Esophagus squamous epithelium (tissue), 5 donors: ENCODE measurements at regions not wholly inside any gene's neighbourhood (a gene's known extent, or its start where the extent isn't known, plus 50 kb on each side); places are given as distances from the start of the nearest gene placed in this dataset.

Experiments used
- DNase-seq: peaks from one replicate; lab custom pipeline; 2025; lab: John Stamatoyannopoulos, UW
- H3K27ac ChIP-seq, 4 donors: fragments of 200-600 bp; sonication (generic); one replicate each; pipeline ENCODE4 v1.5.1; 2016 to 2019; ENCODE audit warnings: mild to moderate bottlenecking in 1 of 4
- H3K27me3 ChIP-seq, 4 donors: fragments of 200-600 bp; sonication (generic); 1 replicate in 3 of 4; 2 replicates in 1 of 4; pipeline versions ENCODE4 v1.5.1 to v1.6.0; 2017 to 2021; ENCODE audit warnings: antibody characterized with exemption in 1 of 4
- H3K36me3 ChIP-seq, 3 donors: fragments of 200-600 bp; sonication (generic); one replicate each; pipeline ENCODE4 v1.5.1; 2016 to 2019
- H3K4me1 ChIP-seq, 3 donors: fragments of 200-600 bp; sonication (generic); one replicate each; pipeline ENCODE4 v1.5.1; 2017 to 2019
- H3K4me3 ChIP-seq, 4 donors: fragments of 200-600 bp; sonication (generic); 1 replicate in 3 of 4; 2 replicates in 1 of 4; pipeline ENCODE4 v1.5.1; 2016 to 2019; ENCODE audit warnings: mild to moderate bottlenecking in 2 of 4, moderate library complexity in 1 of 4
- H3K9me3 ChIP-seq, 3 donors: fragments of 200-600 bp; sonication (generic); one replicate each; pipeline ENCODE4 v1.5.1; 2016 to 2019
- CTCF ChIP-seq, 6 experiments: fragments of 450-650 bp in 4 of 6; fragments of 200-600 bp in 2 of 6; sonication (generic) in 2 of 6; IDR thresholded peaks; one replicate each; pipeline ENCODE4 v1.5.1; 2016 to 2019; ENCODE audit warnings: antibody characterized with exemption in 6 of 6, mild to moderate bottlenecking in 4 of 6, moderate library complexity in 4 of 6
- POLR2A ChIP-seq, 4 donors: fragments of 450-650 bp; IDR thresholded peaks; one replicate each; pipeline ENCODE4 v1.6.1; 2017; ENCODE audit warnings: antibody characterized with exemption in 4 of 4, mild to moderate bottlenecking in 4 of 4, moderate library complexity in 3 of 4
- WGBS, 2 donors: methylation state at CpG; one replicate each; pipeline ENCODE4 v1.1.5; 2018; 5-methylcytosine and 5-hydroxymethylcytosine counted together
- intact Hi-C: fragments of 100-400 bp; cut with DNase I; formaldehyde crosslinking; loops from one replicate; pipeline ENCODE4 v1.15.0; 2022
- donor health status: DM: yes; HTN: yes; CAD: no.

- 91 to 97% methylated on average over 3 of the region's 3 CpGs for WGBS, 2 donors
- Histone ChIP-seq H3K36me3 (no peaks in the 10 kb centered on the region), H3K9me3 (no peaks in the 10 kb centered on the region), H3K4me3 (no peak overlapping the region), H3K27me3 (peaks cover 0 to 8% (median 0%) of the 10 kb centered on the region in 4 donors), H3K27ac (no peak overlapping the region), H3K4me1 (no peaks in the 10 kb centered on the region)
- DNase-seq, result no peak
- intact Hi-C loops, result no loop called here
- TF ChIP-seq POLR2A (IDR thresholded peaks at IDR 0.05), result no peak
- no peak for TF ChIP-seq CTCF (IDR thresholded peaks at IDR 0.05)
These were observed 167.5 kb downstream of the BRMS1L start for GRCh38 chr14:35993684-35993960.

GRCh38 chr14:35992816-35993683 is 166.9 kb downstream of the BRMS1L start:
- Histone ChIP-seq H3K4me1 (no peaks in the 10 kb centered on the region), H3K4me3 (no peak overlapping the region), H3K9me3 (no peaks in the 10 kb centered on the region), H3K27ac (no peak overlapping the region), H3K36me3 (no peaks in the 10 kb centered on the region), H3K27me3 (peaks cover 0 to 4% (median 0%) of the 10 kb centered on the region in 4 donors)
- WGBS, 2 donors, result 82 to 87% methylated on average over 5 of the region's 5 CpGs
- TF ChIP-seq CTCF (IDR thresholded peaks at IDR 0.05), result no peak
- TF ChIP-seq POLR2A (IDR thresholded peaks at IDR 0.05), result no peak
- no peak for DNase-seq
- intact Hi-C loops, result no loop called here

- Histone ChIP-seq H3K27ac (no peak overlapping the region), H3K4me1 (no peaks in the 10 kb centered on the region), H3K36me3 (no peaks in the 10 kb centered on the region), H3K4me3 (no peak overlapping the region), H3K27me3 (no peaks in the 10 kb centered on the region), H3K9me3 (no peaks in the 10 kb centered on the region)
- intact Hi-C loops, result no loop called here
- TF ChIP-seq CTCF (IDR thresholded peaks at IDR 0.05) (no peak), POLR2A (IDR thresholded peaks at IDR 0.05) (no peak)
- DNase-seq, result no peak
These were observed 165.2 kb downstream of the BRMS1L start for GRCh38 chr14:35991356-35991755.

- Histone ChIP-seq H3K4me1 (no peaks in the 10 kb centered on the region), H3K27me3 (no peaks in the 10 kb centered on the region), H3K27ac (no peak overlapping the region), H3K36me3 (no peaks in the 10 kb centered on the region), H3K9me3 (no peaks in the 10 kb centered on the region), H3K4me3 (no peak overlapping the region)
- WGBS, 2 donors, result 86 to 94% methylated on average over 3 to 4 of the region's 4 CpGs
- intact Hi-C loops, result no loop called here
- TF ChIP-seq CTCF (IDR thresholded peaks at IDR 0.05), result no peak
- no peak for TF ChIP-seq POLR2A (IDR thresholded peaks at IDR 0.05)
- no peak for DNase-seq
These were observed 163.6 kb downstream of the BRMS1L start for GRCh38 chr14:35989736-35990135.

GRCh38 chr14:35988972-35989690 is 163.0 kb downstream of the BRMS1L start:
- no peaks in the 10 kb centered on the region for H3K27me3 ChIP-seq
- no peak overlapping the region for H3K4me3 ChIP-seq
- TF ChIP-seq POLR2A (IDR thresholded peaks at IDR 0.05), result no peak
- TF ChIP-seq CTCF (IDR thresholded peaks at IDR 0.05), result no peak
- H3K27ac ChIP-seq, result no peak overlapping the region
- H3K4me1 ChIP-seq, result no peaks in the 10 kb centered on the region
- intact Hi-C loops, result no loop called here
- DNase-seq, result no peak
- H3K36me3 ChIP-seq, result no peaks in the 10 kb centered on the region
- WGBS, 2 donors, result 77% methylated on average over 9 to 10 of the region's 12 CpGs
- no peaks in the 10 kb centered on the region for H3K9me3 ChIP-seq
